ENCODE measurements at regions not wholly inside any gene's neighbourhood (a gene's known extent, or its start where the extent isn't known, plus 50 kb on each side); places are given as distances from the start of the nearest gene placed in this dataset.

GRCh38 chr5:4050203-4050602 lies 454.6 kb downstream of the IRX1 start:
- Mint-ChIP-seq H3K27me3 (ENCODE audit: insufficient read depth) (no peaks in the 10 kb centered on the region), H3K27ac (no peak overlapping the region), H3K4me3 (no peak overlapping the region), H3K9me3 (peaks cover 53% of the 10 kb centered on the region), H3K4me1 (ENCODE audit: low read depth) (no peaks in the 10 kb centered on the region), H3K36me3 (ENCODE audit: low read depth) (peaks cover 5% of the 10 kb centered on the region; the same call in 1 of the 2 replicates)
- DNase-seq = no peak
- TF ChIP-seq, protein P1, sequence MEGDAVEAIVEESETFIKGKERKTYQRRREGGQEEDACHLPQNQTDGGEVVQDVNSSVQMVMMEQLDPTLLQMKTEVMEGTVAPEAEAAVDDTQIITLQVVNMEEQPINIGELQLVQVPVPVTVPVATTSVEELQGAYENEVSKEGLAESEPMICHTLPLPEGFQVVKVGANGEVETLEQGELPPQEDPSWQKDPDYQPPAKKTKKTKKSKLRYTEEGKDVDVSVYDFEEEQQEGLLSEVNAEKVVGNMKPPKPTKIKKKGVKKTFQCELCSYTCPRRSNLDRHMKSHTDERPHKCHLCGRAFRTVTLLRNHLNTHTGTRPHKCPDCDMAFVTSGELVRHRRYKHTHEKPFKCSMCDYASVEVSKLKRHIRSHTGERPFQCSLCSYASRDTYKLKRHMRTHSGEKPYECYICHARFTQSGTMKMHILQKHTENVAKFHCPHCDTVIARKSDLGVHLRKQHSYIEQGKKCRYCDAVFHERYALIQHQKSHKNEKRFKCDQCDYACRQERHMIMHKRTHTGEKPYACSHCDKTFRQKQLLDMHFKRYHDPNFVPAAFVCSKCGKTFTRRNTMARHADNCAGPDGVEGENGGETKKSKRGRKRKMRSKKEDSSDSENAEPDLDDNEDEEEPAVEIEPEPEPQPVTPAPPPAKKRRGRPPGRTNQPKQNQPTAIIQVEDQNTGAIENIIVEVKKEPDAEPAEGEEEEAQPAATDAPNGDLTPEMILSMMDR (IDR thresholded peaks at IDR 0.05) = no peak

GRCh38 chr5:4053136-4053535 lies 457.5 kb downstream of the IRX1 start:
- no peak overlapping the region for H3K27ac Mint-ChIP-seq
- DNase-seq = no peak
- H3K27me3 Mint-ChIP-seq (ENCODE audit: insufficient read depth) = no peaks in the 10 kb centered on the region
- no peak overlapping the region for H3K4me3 Mint-ChIP-seq
- H3K36me3 Mint-ChIP-seq (ENCODE audit: low read depth) = peaks cover 5% of the 10 kb centered on the region; the same call in 1 of the 2 replicates
- peaks cover 50% of the 10 kb centered on the region for H3K9me3 Mint-ChIP-seq
- no peaks in the 10 kb centered on the region for H3K4me1 Mint-ChIP-seq (ENCODE audit: low read depth)
- TF ChIP-seq, protein P1 (IDR thresholded peaks at IDR 0.05) = no peak

- Mint-ChIP-seq H3K36me3 (ENCODE audit: low read depth) (peaks cover 5% of the 10 kb centered on the region; the same call in 1 of the 2 replicates), H3K4me3 (no peak overlapping the region), H3K4me1 (ENCODE audit: low read depth) (no peaks in the 10 kb centered on the region), H3K27me3 (ENCODE audit: insufficient read depth) (no peaks in the 10 kb centered on the region), H3K27ac (no peak overlapping the region), H3K9me3 (peaks cover 40% of the 10 kb centered on the region)
- no peak for DNase-seq
- TF ChIP-seq, protein P1 (IDR thresholded peaks at IDR 0.05) = no peak
Observed at GRCh38 chr5:4054092-4054491, 458.5 kb downstream of the IRX1 start.

GRCh38 chr5:4058899-4059298 lies 463.3 kb downstream of the IRX1 start:
- Mint-ChIP-seq H3K27me3 (ENCODE audit: insufficient read depth) (no peaks in the 10 kb centered on the region), H3K36me3 (ENCODE audit: low read depth) (no peaks in the 10 kb centered on the region), H3K4me3 (no peak overlapping the region), H3K27ac (no peak overlapping the region), H3K4me1 (ENCODE audit: low read depth) (no peaks in the 10 kb centered on the region), H3K9me3 (peaks cover 58% of the 10 kb centered on the region)
- no peak for DNase-seq
- TF ChIP-seq, protein P1 (IDR thresholded peaks at IDR 0.05) = no peak

GRCh38 chr5:4065472-4066320 lies 470.1 kb downstream of the IRX1 start:
- DNase-seq = no peak
- TF ChIP-seq, protein P1 (IDR thresholded peaks at IDR 0.05) = no peak
- no peak overlapping the region for H3K4me3 Mint-ChIP-seq
- H3K27ac Mint-ChIP-seq = no peak overlapping the region
- H3K36me3 Mint-ChIP-seq (ENCODE audit: low read depth) = peaks cover 4% of the 10 kb centered on the region; the same call in 1 of the 2 replicates
- H3K4me1 Mint-ChIP-seq (ENCODE audit: low read depth) = no peaks in the 10 kb centered on the region
- peaks cover 69% of the 10 kb centered on the region for H3K9me3 Mint-ChIP-seq
- H3K27me3 Mint-ChIP-seq (ENCODE audit: insufficient read depth) = 0 out of 2 replicates have a peak, but pooled peaks cover 2% of the 10 kb centered on the region
